ENCODE measurements at regions not wholly inside any gene's neighbourhood (a gene's known extent, or its start where the extent isn't known, plus 50 kb on each side); places are given as distances from the start of the nearest gene placed in this dataset.

GRCh38 chr12:62191491-62192179, 68.6 kb upstream of the USP15 start:
- TF ChIP-seq POLR2A (IDR thresholded peaks at IDR 0.05) (no peak), CTCF (IDR thresholded peaks at IDR 0.05) (no peak)

All from breast epithelium (tissue), 3 donors.